PC-9 (cell line): ENCODE measurements at regions not wholly inside any gene's neighbourhood (a gene's known extent, or its start where the extent isn't known, plus 50 kb on each side); places are given as distances from the start of the nearest gene placed in this dataset.

Experiments
- CTCF ChIP-seq: fragments of 200-600 bp; sonication (generic); conservative IDR thresholded peaks from 2 replicates; pipeline ENCODE4 v1.6.1; 2017; ENCODE audit warnings: mixed run types, antibody characterized with exemption, mild to moderate bottlenecking, moderate library complexity
- EZH2 ChIP-seq: fragments of 200-600 bp; sonication (generic); IDR thresholded peaks from 2 replicates; pipeline ENCODE4 v1.8.0; 2017; ENCODE audit warnings: antibody characterized with exemption, low read depth

- TF ChIP-seq CTCF (no peak), EZH2 (no peak)
Observed at GRCh38 chr20:6635034-6635736, 132.3 kb upstream of the BMP2 start.
